ENCODE measurements at regions not wholly inside any gene's neighbourhood (a gene's known extent, or its start where the extent isn't known, plus 50 kb on each side); places are given as distances from the start of the nearest gene placed in this dataset.
"Not testable (repeated sequence)": the region's sequence is repeated elsewhere in the genome, so short reads cannot be mapped to it uniquely, and the experiment has no call there.

DNA sequence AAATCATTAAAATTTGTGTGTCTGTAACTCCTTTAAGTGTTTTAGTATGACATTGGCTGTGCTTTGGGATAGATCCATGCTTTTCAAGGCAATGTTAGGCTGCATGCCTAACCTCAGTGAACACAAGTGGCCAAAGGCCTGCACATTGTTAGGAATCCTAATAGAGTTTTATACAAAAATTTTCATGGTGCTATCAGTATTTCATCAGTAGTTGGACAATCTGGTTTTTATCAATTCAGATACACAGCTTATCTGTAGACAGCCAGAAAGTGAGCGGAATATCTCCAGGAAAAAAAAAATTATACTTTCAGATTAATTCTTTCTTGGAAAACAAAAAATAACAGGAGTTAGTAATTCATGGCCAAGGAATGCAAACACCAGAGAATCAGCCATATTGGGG lies 324.0 kb upstream of the PDE3A start:
- DNase-seq (no peak), ATAC-seq (no peak)

GRCh38 chr12:20044846-20045245 lies 323.5 kb upstream of the PDE3A start:
- ATAC-seq (no peak), DNase-seq (no peak)

GRCh38 chr12:20047901-20048300 lies 320.4 kb upstream of the PDE3A start:
- no peak for DNase-seq
- ATAC-seq, result no peak

DNA sequence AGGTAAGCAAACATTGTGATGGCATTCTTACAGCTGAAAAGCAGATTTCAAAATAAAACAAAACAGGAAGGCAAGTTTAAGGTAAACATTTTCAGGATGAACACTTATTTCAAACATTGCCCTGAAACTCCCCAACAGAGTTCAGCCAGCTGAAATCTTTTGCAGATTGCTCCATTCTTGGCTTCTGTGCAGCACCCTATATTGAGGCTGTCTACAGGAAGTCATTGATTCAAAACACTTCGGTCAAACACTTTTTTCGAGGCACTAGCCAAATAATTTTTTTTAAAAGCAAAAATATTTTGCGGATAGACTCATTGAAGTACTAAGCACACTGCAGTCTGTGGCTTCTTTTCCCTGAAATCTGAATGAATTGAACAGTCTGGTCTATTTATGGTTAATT lies 318.1 kb upstream of the PDE3A start:
- DNase-seq (no peak), ATAC-seq (no peak)

DNA sequence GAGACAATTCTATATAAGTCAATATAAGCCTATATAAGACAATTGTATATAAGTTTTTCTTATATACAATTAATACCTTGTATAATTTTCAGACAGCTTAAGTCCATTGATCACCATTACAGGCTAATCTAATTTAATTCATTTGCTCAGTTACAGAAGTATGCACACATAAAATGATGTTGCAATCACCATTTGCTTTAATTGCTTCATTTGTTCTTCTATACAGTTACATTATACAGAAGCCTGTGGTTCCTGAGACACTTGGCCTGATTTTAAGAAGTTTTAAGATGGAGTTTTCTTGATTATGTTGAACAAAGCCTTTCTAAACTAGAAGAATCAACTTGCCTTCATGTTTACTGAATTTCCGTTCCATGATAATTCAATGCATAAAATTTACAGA lies 314.6 kb upstream of the PDE3A start:
- no peak for DNase-seq
- ATAC-seq, result no peak

GRCh38 chr12:20055856-20056255 lies 312.5 kb upstream of the PDE3A start:
- DNase-seq (no peak), ATAC-seq (no peak)

DNA sequence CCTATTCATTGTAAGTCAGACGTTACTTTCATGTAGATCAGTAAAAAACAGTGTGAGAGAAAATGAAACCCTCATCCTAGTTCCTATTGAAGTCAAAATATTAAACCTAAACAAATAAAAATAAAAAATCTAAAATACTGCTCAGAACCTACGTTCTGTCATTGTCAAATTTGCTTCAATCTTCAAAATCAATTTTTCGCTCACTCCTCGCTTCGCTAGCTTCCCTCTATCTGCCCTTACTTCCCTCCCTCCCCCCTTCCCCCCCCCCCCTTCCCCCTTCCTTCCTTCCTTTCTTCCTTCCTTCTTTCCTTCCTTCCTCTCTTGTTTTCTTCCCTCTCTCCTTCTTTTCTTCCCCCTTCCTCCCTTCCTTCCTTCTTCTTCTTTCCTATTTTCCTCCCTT lies 310.9 kb upstream of the PDE3A start:
- ATAC-seq (no peak), DNase-seq (no peak)

DNA sequence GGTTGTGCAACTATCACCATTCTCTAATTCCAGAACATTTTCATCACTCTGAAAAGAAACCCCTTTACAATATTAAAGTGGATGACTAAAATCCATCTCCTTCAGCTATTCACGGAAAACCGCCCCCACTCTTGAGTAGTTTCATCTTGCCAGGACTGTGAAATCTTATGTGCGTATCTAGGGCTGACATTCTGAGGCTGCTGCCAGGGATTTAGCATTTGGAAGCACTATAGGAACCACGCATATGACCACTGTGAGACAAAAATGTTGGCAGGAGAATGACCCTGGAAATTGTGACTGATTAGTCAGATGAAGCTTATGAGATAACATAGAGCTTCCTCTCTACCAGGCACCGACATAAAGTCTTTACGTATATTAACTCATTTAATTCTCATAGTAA lies 305.2 kb upstream of the PDE3A start:
- DNase-seq (no peak), ATAC-seq (no peak)

- DNase-seq (no peak), ATAC-seq (no peak)
Measured at GRCh38 chr12:20077618-20078017, 290.7 kb upstream of the PDE3A start.

GRCh38 chr12:20089077-20089476 lies 279.3 kb upstream of the PDE3A start:
- no peak for ATAC-seq
- DNase-seq, result no peak

- ATAC-seq, DNase-seq: not testable (repeated sequence)
Measured at GRCh38 chr12:20093190-20093810, 275.0 kb upstream of the PDE3A start.

GRCh38 chr12:20096430-20096829 lies 271.9 kb upstream of the PDE3A start:
- no peak for DNase-seq
- ATAC-seq, result no peak

- no peak for DNase-seq
- no peak for ATAC-seq
Measured at GRCh38 chr12:20097626-20098025, 270.7 kb upstream of the PDE3A start.

- DNase-seq, result no peak
- ATAC-seq, result no peak
Measured at GRCh38 chr12:20099395-20100183, 268.7 kb upstream of the PDE3A start.

GRCh38 chr12:20101046-20101445 lies 267.3 kb upstream of the PDE3A start:
- DNase-seq, result no peak
- no peak for ATAC-seq

DNA sequence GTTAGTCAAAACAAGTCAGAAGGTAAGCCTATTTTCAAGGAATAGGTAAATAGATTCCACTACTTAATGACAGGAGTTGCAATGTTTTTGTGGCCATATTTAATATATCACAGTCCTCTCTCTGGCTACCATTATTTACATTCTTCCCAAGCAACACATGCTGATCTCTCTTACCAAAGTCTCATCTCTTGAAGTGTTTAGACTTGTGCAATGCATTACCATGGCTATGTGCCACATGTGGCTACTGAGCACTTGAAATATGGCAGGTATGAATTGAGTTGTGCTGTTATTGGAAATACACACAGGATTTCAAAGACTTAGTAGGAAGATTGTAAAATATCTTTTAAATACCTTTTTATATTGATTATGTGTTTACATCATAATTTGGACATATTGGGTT lies 262.4 kb upstream of the PDE3A start:
- ATAC-seq (no peak), DNase-seq (no peak)

DNA sequence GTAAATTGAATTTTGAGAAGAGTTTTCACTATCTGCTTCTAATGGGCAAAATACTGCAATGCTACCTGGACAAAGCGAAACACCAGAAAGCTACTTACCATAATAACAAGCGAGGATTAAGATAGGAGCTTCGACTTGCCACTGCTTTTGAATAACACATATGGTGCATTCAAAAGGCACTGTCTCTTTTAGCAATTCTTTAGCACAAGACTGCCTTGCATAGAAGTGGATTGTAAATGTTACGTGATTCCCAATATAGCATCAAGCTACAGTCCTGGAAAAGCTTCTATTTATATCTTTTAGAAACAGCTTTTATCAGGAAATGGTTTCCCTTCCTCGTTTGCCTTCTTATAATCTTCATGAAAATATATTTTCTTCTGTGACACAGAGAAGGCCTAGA lies 258.7 kb upstream of the PDE3A start:
- ATAC-seq, result no peak
- no peak for DNase-seq

- DNase-seq, ATAC-seq: not testable (repeated sequence)
Measured at GRCh38 chr12:20115371-20115770, 253.0 kb upstream of the PDE3A start.

DNA sequence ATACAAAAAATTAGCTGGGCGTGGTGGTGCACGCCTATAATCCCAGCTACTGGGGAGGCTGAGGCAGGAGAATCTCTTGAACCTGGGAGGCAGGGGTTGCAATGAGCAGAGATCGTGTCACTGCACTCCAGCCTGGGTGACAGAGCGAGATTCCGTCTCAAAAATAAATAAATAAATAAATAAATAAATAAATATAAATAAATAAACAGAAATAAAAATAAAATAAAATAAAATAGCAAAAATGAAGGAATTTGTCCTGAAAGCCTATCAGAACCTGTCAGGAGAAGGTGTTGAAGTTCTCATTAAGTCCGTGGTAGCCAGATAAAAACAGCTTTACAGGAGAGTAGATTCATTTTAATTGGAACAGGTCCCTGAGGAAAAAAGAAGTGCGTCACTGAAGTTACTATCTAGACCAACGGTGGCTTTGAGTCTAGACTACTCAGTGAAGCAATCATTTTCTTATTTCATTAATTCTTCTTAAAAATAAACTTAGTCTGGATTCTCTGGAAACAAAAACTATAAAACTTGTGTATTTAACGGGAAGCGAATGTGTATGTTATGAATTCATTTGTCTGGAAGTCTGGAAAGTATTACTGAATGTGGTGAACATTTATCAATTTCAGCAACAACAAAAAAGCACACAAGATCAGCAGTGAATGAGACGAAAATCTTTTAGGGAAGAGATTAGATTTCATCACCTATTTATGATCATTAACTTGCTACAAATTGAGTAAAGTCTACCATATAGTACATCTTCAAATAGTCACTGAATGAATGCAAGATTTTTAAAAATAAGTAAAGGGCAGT lies 248.5 kb upstream of the PDE3A start:
- ATAC-seq, result no peak
- no peak for DNase-seq

GRCh38 chr12:20120403-20120725 lies 248.0 kb upstream of the PDE3A start:
- DNase-seq, result no peak
- no peak for ATAC-seq

- ATAC-seq, result no peak
- no peak for DNase-seq
Measured at GRCh38 chr12:20122274-20122673, 246.1 kb upstream of the PDE3A start.

GRCh38 chr12:20123465-20123864 lies 244.9 kb upstream of the PDE3A start:
- DNase-seq, result no peak
- ATAC-seq, result no peak

- ATAC-seq (no peak), DNase-seq (no peak)
Measured at GRCh38 chr12:20125276-20125798, 243.0 kb upstream of the PDE3A start.
